ENCODE measurements at regions not wholly inside any gene's neighbourhood (a gene's known extent, or its start where the extent isn't known, plus 50 kb on each side); places are given as distances from the start of the nearest gene placed in this dataset.

DNA sequence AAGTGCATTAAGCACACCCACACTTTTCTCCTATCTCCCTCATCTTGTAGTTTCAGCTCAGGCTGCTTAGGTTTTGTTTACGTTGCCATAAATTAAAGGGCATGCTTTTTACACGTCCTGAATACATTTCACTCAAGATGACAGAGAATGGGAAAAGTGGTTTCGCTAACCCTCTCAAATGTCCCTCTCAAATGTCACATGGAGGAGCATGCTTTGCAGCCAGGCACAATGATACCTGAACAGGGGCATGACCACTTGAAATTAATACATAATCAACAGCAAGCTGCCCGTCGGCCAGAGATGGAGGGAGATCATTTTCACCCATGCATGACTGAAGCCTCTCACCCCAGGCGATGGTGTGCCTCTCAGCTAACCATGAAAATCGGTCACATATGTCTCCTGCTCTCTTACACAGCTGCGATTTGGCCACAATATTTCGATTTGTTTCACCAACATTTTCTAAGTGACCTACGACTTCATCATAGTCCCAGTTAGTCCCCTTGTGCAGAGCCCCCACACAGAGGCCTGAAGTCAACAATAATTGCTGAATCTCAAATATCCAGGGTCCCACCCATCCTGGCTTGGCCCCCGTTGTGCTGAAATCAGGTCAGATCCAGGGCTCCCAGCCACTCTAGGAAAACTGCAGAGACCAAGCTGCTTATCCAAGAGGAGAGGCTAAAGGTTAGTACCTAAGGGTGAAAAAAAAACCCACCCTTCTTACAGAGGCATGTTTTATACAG, 373.9 kb upstream of the NFE2L3 start:
- intact Hi-C loops (cut with DNase I; ENCODE audit: low total_unique reads) = no loop called here
- Histone ChIP-seq H3K27me3 (no peaks in the 10 kb centered on the region), H3K27ac (no peak overlapping the region), H3K9me3 (no peaks in the 10 kb centered on the region), H3K4me1 (peaks cover 0 to 21% (median 2%) of the 10 kb centered on the region in 4 donors), H3K4me3 (no peak overlapping the region), H3K36me3 (no peaks in the 10 kb centered on the region)
- no peak for TF ChIP-seq CTCF (IDR thresholded peaks at IDR 0.05)
- DNase-seq = no peak

GRCh38 chr7:25779002-25779546, 372.9 kb upstream of the NFE2L3 start:
- Histone ChIP-seq H3K27me3 (no peaks in the 10 kb centered on the region), H3K4me3 (no peak overlapping the region), H3K27ac (no peak overlapping the region), H3K4me1 (peaks cover 0 to 21% (median 2%) of the 10 kb centered on the region in 4 donors), H3K36me3 (no peaks in the 10 kb centered on the region), H3K9me3 (no peaks in the 10 kb centered on the region)
- TF ChIP-seq CTCF (IDR thresholded peaks at IDR 0.05) = no peak
- no peak for DNase-seq
- intact Hi-C loops (cut with DNase I; ENCODE audit: low total_unique reads) = no loop called here

- DNase-seq = no peak
- intact Hi-C loops (cut with DNase I; ENCODE audit: low total_unique reads) = no loop called here
- TF ChIP-seq CTCF (IDR thresholded peaks at IDR 0.05) = no peak
Observed at GRCh38 chr7:25780904-25781303, 371.1 kb upstream of the NFE2L3 start.

GRCh38 chr7:25781704-25782103, 370.3 kb upstream of the NFE2L3 start:
- Histone ChIP-seq H3K27me3 (no peaks in the 10 kb centered on the region), H3K4me3 (no peak overlapping the region), H3K27ac (no peak overlapping the region), H3K9me3 (no peaks in the 10 kb centered on the region), H3K36me3 (no peaks in the 10 kb centered on the region), H3K4me1 (peaks cover 0 to 21% (median 16%) of the 10 kb centered on the region in 4 donors)
- intact Hi-C loops (cut with DNase I; ENCODE audit: low total_unique reads) = no loop called here
- DNase-seq = no peak
- TF ChIP-seq CTCF (IDR thresholded peaks at IDR 0.05) = no peak

More at GRCh38 chr7:25780904-25781303, 371.1 kb upstream of the NFE2L3 start:
- Histone ChIP-seq H3K27ac (no peak overlapping the region), H3K4me3 (no peak overlapping the region), H3K36me3 (no peaks in the 10 kb centered on the region), H3K9me3 (no peaks in the 10 kb centered on the region), H3K4me1 (peaks cover 0 to 21% (median 10%) of the 10 kb centered on the region in 4 donors), H3K27me3 (no peaks in the 10 kb centered on the region)

DNA sequence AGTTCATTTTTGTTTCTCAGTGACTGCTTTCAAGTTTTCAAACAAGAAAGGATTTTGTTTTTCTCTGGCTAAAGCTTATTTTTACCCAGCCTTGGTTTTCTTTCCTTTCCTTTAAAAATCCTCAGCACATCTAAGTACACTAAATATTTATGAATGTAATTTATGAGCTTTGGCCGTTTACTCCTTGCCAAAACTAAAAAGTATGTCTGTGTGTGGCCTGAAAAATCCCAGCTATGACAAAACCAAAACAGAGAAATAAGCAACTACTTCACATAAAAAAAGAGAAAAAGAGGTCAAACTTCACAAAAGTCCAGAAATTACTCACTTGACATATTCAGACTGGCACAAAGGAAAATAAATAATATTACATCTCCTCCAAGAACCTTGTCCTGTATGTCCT, 365.1 kb upstream of the NFE2L3 start:
- Histone ChIP-seq H3K27me3 (no peaks in the 10 kb centered on the region), H3K4me3 (no peak overlapping the region), H3K36me3 (no peaks in the 10 kb centered on the region), H3K4me1 (peaks cover 0 to 59% (median 32%) of the 10 kb centered on the region in 4 donors), H3K9me3 (no peaks in the 10 kb centered on the region), H3K27ac (peak overlapping the region; percentile 75)
- intact Hi-C loops (cut with DNase I; ENCODE audit: low total_unique reads) = no loop called here
- no peak for DNase-seq
- TF ChIP-seq CTCF (IDR thresholded peaks at IDR 0.05) = no peak
